HepG2 (cell line): ENCODE measurements at regions not wholly inside any gene's neighbourhood (a gene's known extent, or its start where the extent isn't known, plus 50 kb on each side); places are given as distances from the start of the nearest gene placed in this dataset.

Experiments
- ATAC-seq: fragments of 200-7000 bp; cut with Tn5 transposase; 3 replicates; pipeline ENCODE4 v1.9.1; 2020; ENCODE audit warnings: mild to moderate bottlenecking, moderate library complexity
- BruUV-seq: library from RNA; stranded (reverse); fragments of 400-500 nt; replicated peaks from 2 replicates; lab custom pipeline; 2021; lab: Mats Ljungman, UMichigan
- CTCF ChIA-PET: fragments of 300-600 bp; formaldehyde crosslinking; extraction: SDS; loops from one replicate; lab custom pipeline; 2021; ENCODE audit warnings: low total read pairs, inconsistent platforms, low intra/inter-chr PET ratio; lab: Yijun Ruan, JAX
- POLR2A ChIA-PET: fragments of 350-600 bp; sonication (Branson Sonifier 250); formaldehyde crosslinking; loops from one replicate; lab custom pipeline; 2020; ENCODE audit warnings: antibody characterized with exemption, inconsistent platforms; lab: Yijun Ruan, JAX
- DNase-seq: peaks from one replicate; pipeline ENCODE4 v3.0.0-alpha.2; 2015; ENCODE audit warnings: low spot score
- FAIRE-seq: peaks from 3 replicates; lab custom pipeline; 2011; peaks lifted over from hg19 to GRCh38; lab: Jason Lieb, UNC
- H2AFZ ChIP-seq: one replicate; pipeline ENCODE4 v1.6.1; 2011; ENCODE audit warnings: low read length, inconsistent platforms
- H3K27ac ChIP-seq: fragments of 300-600 bp; 3 replicates; pipeline ENCODE4 v1.8.0; 2011; ENCODE audit warnings: mixed run types, mild to moderate bottlenecking, mixed read lengths, low read length, inconsistent platforms; ENCODE audit not compliant: insufficient read depth; ENCODE audit errors: extremely low read length
- H3K27me3 ChIP-seq, 2 experiments: fragments of 200-600 bp in 1 of 2; 2 replicates in 1 of 2; 3 replicates in 1 of 2; pipeline versions ENCODE4 v1.6.0 to v1.8.0; 2011; ENCODE audit warnings: low read length in 2 of 2, mild to moderate bottlenecking in 2 of 2, moderate library complexity in 2 of 2, inconsistent platforms in 1 of 2; ENCODE audit not compliant: insufficient read depth in 2 of 2, control insufficient read depth in 1 of 2
- H3K36me3 ChIP-seq, 2 experiments: fragments of 200-600 bp in 1 of 2; replicated peaks in 1 of 2; 2 replicates in 1 of 2; 3 replicates in 1 of 2; pipeline versions ENCODE4 v1.5.1 to v1.8.0; 2011; ENCODE audit warnings: low read length in 2 of 2, inconsistent platforms in 1 of 2; ENCODE audit not compliant: insufficient read depth in 2 of 2, control insufficient read depth in 1 of 2
- H3K4me1 ChIP-seq: 2 replicates; pipeline ENCODE4 v1.5.1; 2012; ENCODE audit warnings: low read length, inconsistent platforms; ENCODE audit not compliant: insufficient read depth
- H3K4me2 ChIP-seq: 2 replicates; pipeline ENCODE4 v1.6.0; 2011; ENCODE audit warnings: low read depth, low read length, inconsistent platforms
- H3K4me3 ChIP-seq, 3 experiments: fragments of 200-600 bp in 1 of 3; sonication (generic), shearing (Covaris generic) in 1 of 3; replicated peaks in 1 of 3; 2 replicates each; pipeline ENCODE4 v1.5.1; 2011 to 2016; ENCODE audit warnings: low read length in 3 of 3, inconsistent platforms in 2 of 3, low read depth in 2 of 3, mild to moderate bottlenecking in 2 of 3, control low read depth in 1 of 3, mixed read lengths in 1 of 3; ENCODE audit not compliant: insufficient read depth in 1 of 3
- H3K79me2 ChIP-seq: one replicate; pipeline ENCODE4 v1.6.1; 2011; ENCODE audit warnings: low read length, inconsistent platforms; ENCODE audit not compliant: insufficient read depth
- H3K9ac ChIP-seq: 2 replicates; pipeline ENCODE4 v1.6.0; 2011; ENCODE audit warnings: mild to moderate bottlenecking, low read depth, low read length, inconsistent platforms; ENCODE audit not compliant: insufficient read depth
- H3K9me3 ChIP-seq: 2 replicates; pipeline ENCODE4 v1.5.1; 2012; ENCODE audit warnings: mild to moderate bottlenecking, low read length
- H4K20me1 ChIP-seq: 2 replicates; pipeline ENCODE4 v1.6.0; 2011; ENCODE audit warnings: inconsistent platforms, mild to moderate bottlenecking, low read length, moderate library complexity; ENCODE audit not compliant: insufficient read depth
- NR2F2 ChIP-seq: IDR thresholded peaks from 2 replicates; pipeline ENCODE4 v1.6.1; 2012; ENCODE audit warnings: low read depth, inconsistent platforms, borderline replicate concordance
- RELA ChIP-seq: sonication (generic); formaldehyde crosslinking; IDR thresholded peaks from 2 replicates; pipeline ENCODE4 v1.4.0; 2020; ENCODE audit warnings: missing genetic modification reagents
- TCF12 ChIP-seq, 2 experiments: fragments of 450-650 bp in 1 of 2; sonication (generic) in 1 of 2; formaldehyde crosslinking in 1 of 2; IDR thresholded peaks; 2 replicates each; pipeline versions ENCODE4 v1.6.1 to v1.8.0; 2017 to 2022; ENCODE audit warnings: antibody characterized with exemption in 1 of 2, mild to moderate bottlenecking in 1 of 2, missing genetic modification reagents in 1 of 2, moderate library complexity in 1 of 2
- TOE1 ChIP-seq: sonication (generic); formaldehyde crosslinking; IDR thresholded peaks from 2 replicates; pipeline ENCODE4 v1.4.0; 2020; ENCODE audit warnings: mild to moderate bottlenecking, missing genetic modification reagents
- ZBTB38 ChIP-seq: sonication (generic); formaldehyde crosslinking; IDR thresholded peaks from 2 replicates; pipeline ENCODE4 v1.5.1; 2020; ENCODE audit warnings: mild to moderate bottlenecking, missing genetic modification reagents
- ZNF281 ChIP-seq: sonication (generic); formaldehyde crosslinking; IDR thresholded peaks from 2 replicates; pipeline ENCODE4 v1.4.0; 2020; ENCODE audit warnings: missing genetic modification reagents, borderline replicate concordance
- ZSCAN21 ChIP-seq: sonication (generic); formaldehyde crosslinking; IDR thresholded peaks from 2 replicates; pipeline ENCODE4 v1.8.0; 2022; ENCODE audit warnings: mild to moderate bottlenecking, missing genetic modification reagents, moderate library complexity, borderline replicate concordance
- WGBS: methylation state at CpG from one replicate; pipeline ENCODE4 v1.1.6; 2017; ENCODE audit warnings: low lambda C conversion rate; 5-methylcytosine and 5-hydroxymethylcytosine counted together
- in situ Hi-C: cut with HindIII; loops from 2 replicates; pipeline ENCODE4 v1.10.0; 2017; ENCODE audit warnings: low pct_unique_long_range_greater_than_20kb; ENCODE audit not compliant: extremely low pct_ligation_motif_present
- intact Hi-C: fragments of 100-400 bp; cut with micrococcal nuclease; formaldehyde crosslinking; loops from one replicate; pipeline ENCODE4 v1.10.0; 2022; ENCODE audit not compliant: unreplicated experiment
- TF ChIP-seq, protein P1 (sequence below): sonication (generic); formaldehyde crosslinking; conservative IDR thresholded peaks from 2 replicates; pipeline ENCODE4 v1.8.1; 2023; ENCODE audit warnings: missing genetic modification reagents

- no peak for FAIRE-seq
- Histone ChIP-seq H3K9me3 (no peaks in the 10 kb centered on the region), H3K79me2 (no peaks in the 10 kb centered on the region), H4K20me1 (no peaks in the 10 kb centered on the region), H3K4me2 (no peak overlapping the region), H3K4me1 (no peaks in the 10 kb centered on the region), H3K9ac (no peak overlapping the region), H2AFZ (no peak overlapping the region), H3K4me3 (no peak overlapping the region), H3K36me3 (no peaks in the 10 kb centered on the region), H3K27ac (no peak overlapping the region), H3K27me3 (no peaks in the 10 kb centered on the region)
- no peak for ATAC-seq
- no TSS peak for BruUV-seq
- ChIA-PET POLR2A (no interaction called here), CTCF (no interaction called here)
- in situ Hi-C loops (no loop called here), intact Hi-C loops (no loop called here)
- no peak for DNase-seq
- no peak for TF ChIP-seq ZBTB38 (CRISPR knock-in tag)
- TF ChIP-seq, protein P1, sequence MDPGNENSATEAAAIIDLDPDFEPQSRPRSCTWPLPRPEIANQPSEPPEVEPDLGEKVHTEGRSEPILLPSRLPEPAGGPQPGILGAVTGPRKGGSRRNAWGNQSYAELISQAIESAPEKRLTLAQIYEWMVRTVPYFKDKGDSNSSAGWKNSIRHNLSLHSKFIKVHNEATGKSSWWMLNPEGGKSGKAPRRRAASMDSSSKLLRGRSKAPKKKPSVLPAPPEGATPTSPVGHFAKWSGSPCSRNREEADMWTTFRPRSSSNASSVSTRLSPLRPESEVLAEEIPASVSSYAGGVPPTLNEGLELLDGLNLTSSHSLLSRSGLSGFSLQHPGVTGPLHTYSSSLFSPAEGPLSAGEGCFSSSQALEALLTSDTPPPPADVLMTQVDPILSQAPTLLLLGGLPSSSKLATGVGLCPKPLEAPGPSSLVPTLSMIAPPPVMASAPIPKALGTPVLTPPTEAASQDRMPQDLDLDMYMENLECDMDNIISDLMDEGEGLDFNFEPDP: no peak
- no peak for TF ChIP-seq RELA
- no peak for TF ChIP-seq ZNF281 (CRISPR knock-in tag)
- no peak for TF ChIP-seq ZSCAN21 (CRISPR knock-in tag)
- no peak for TF ChIP-seq TOE1 (CRISPR knock-in tag)
- no peak for TF ChIP-seq NR2F2
- TF ChIP-seq TCF12 (IDR thresholded peaks at IDR 0.05): no peak
- no peak for TF ChIP-seq TCF12 (CRISPR knock-in tag; IDR thresholded peaks at IDR 0.05)
- WGBS: 52% methylated on average over 2 of the region's 2 CpGs
These were observed 100.3 kb upstream of the NCKAP5 start for GRCh38 chr2:133668547-133668946.
